Prostate gland (tissue), 2 donors: ENCODE measurements at regions not wholly inside any gene's neighbourhood (a gene's known extent, or its start where the extent isn't known, plus 50 kb on each side); places are given as distances from the start of the nearest gene placed in this dataset.

ENCODE experiments used
- DNase-seq: peaks from one replicate; pipeline ENCODE4 v3.0.0-alpha.2; 2019; ENCODE audit warnings: low spot score
- H3K27ac ChIP-seq, 2 donors: fragments of 200-600 bp; sonication (generic); 2 replicates each; pipeline ENCODE4 v1.5.1; 2017 to 2019
- H3K27me3 ChIP-seq: fragments of 200-600 bp; sonication (generic); replicated peaks from 2 replicates; pipeline ENCODE4 v1.5.1; 2019; ENCODE audit not compliant: insufficient read depth
- H3K36me3 ChIP-seq, 2 donors: fragments of 200-600 bp; sonication (generic); 1 replicate in 1 of 2; 2 replicates in 1 of 2; pipeline versions ENCODE4 v1.5.1 to v1.8.1; 2017 to 2019
- H3K4me1 ChIP-seq: fragments of 200-600 bp; sonication (generic); replicated peaks from 2 replicates; pipeline ENCODE4 v1.5.1; 2019
- H3K4me3 ChIP-seq, 2 donors: fragments of 200-600 bp; sonication (generic); 2 replicates each; pipeline ENCODE4 v1.5.1; 2017 to 2019
- H3K9me3 ChIP-seq: fragments of 200-600 bp; sonication (generic); 2 replicates; pipeline ENCODE4 v1.5.1; 2017
- POLR2A ChIP-seq: fragments of 450-650 bp; IDR thresholded peaks from one replicate; pipeline ENCODE4 v1.6.1; 2016; ENCODE audit warnings: antibody characterized with exemption, mild to moderate bottlenecking
- POLR2AphosphoS5 ChIP-seq: sonication (generic); formaldehyde crosslinking; IDR thresholded peaks from one replicate; pipeline ENCODE4 v1.6.1; 2017; ENCODE audit warnings: antibody characterized with exemption
- WGBS: methylation state at CpG from one replicate; pipeline ENCODE4 v1.1.5; 2018; 5-methylcytosine and 5-hydroxymethylcytosine counted together
- intact Hi-C: fragments of 100-400 bp; cut with DNase I; formaldehyde crosslinking; loops from one replicate; pipeline ENCODE4 v1.14.2; 2022
- TF ChIP-seq, protein P1 (sequence below), 4 experiments: fragments of 200-600 bp in 2 of 4; fragments of 450-650 bp in 2 of 4; sonication (generic) in 2 of 4; IDR thresholded peaks; 1 replicate in 3 of 4; 2 replicates in 1 of 4; pipeline ENCODE4 v1.5.1; 2016 to 2019; ENCODE audit warnings: antibody characterized with exemption in 4 of 4, mild to moderate bottlenecking in 2 of 4, moderate library complexity in 2 of 4

- 66% methylated on average over 5 of the region's 5 CpGs for WGBS
- no peak overlapping the region for H3K4me3 ChIP-seq
- no peak overlapping the region for H3K27ac ChIP-seq
- intact Hi-C loops = no loop called here
- no peak for TF ChIP-seq POLR2A
- no peak for TF ChIP-seq POLR2AphosphoS5
- TF ChIP-seq, protein P1, sequence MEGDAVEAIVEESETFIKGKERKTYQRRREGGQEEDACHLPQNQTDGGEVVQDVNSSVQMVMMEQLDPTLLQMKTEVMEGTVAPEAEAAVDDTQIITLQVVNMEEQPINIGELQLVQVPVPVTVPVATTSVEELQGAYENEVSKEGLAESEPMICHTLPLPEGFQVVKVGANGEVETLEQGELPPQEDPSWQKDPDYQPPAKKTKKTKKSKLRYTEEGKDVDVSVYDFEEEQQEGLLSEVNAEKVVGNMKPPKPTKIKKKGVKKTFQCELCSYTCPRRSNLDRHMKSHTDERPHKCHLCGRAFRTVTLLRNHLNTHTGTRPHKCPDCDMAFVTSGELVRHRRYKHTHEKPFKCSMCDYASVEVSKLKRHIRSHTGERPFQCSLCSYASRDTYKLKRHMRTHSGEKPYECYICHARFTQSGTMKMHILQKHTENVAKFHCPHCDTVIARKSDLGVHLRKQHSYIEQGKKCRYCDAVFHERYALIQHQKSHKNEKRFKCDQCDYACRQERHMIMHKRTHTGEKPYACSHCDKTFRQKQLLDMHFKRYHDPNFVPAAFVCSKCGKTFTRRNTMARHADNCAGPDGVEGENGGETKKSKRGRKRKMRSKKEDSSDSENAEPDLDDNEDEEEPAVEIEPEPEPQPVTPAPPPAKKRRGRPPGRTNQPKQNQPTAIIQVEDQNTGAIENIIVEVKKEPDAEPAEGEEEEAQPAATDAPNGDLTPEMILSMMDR (IDR thresholded peaks at IDR 0.05) = no peak
- H3K27me3 ChIP-seq = no peaks in the 10 kb centered on the region
- no peaks in the 10 kb centered on the region for H3K4me1 ChIP-seq
- no peaks in the 10 kb centered on the region for H3K9me3 ChIP-seq
- DNase-seq = no peak
- H3K36me3 ChIP-seq = no peaks in the 10 kb centered on the region
These were observed 294.6 kb downstream of the LRATD1 start for GRCh38 chr2:14927021-14927564.

DNA sequence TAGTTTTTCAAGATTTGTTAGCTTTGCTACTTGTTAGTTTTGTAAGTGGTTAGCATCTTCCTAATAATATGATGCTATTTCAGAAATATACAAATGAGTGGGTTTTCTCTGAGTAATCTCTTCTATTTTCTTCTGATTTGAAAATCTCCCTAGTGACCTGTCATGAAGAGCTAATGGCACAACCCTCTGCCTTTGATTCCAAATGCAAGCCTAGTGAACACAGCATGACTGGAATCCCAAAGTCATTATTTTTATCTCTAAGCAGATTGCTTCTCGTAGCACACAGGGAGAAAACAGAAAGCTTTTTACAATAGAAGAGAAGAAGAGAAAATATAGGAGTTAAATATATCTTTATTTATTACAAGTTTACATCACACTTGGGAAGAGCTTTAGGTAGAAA is 295.5 kb downstream of the LRATD1 start:
- no peak for DNase-seq
- Histone ChIP-seq H3K36me3 (no peaks in the 10 kb centered on the region), H3K9me3 (no peaks in the 10 kb centered on the region), H3K4me3 (no peak overlapping the region), H3K4me1 (no peaks in the 10 kb centered on the region), H3K27ac (no peak overlapping the region), H3K27me3 (no peaks in the 10 kb centered on the region)
- intact Hi-C loops = no loop called here
- TF ChIP-seq POLR2A (no peak), POLR2AphosphoS5 (no peak)
- 70% methylated on average over 1 of the region's 1 CpG for WGBS

DNA sequence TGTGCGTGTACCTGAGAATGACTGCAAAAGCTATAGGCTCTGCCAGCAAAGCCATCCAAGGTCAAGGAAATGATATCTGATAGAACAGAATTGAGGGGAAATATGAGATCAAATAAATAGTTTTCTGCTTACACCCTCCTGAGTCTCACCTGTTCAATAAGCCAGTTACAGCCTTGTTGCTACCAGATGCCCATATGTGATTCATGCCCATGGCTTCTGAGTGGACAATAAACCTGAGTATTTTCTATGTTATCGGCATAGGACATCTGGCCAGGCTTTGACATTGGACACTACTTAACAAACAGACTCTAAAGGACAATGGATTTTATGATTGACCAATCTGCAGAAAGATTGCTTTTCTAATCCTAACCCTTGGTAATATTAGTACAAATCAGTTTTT is 297.9 kb downstream of the LRATD1 start:
- Histone ChIP-seq H3K4me1 (no peaks in the 10 kb centered on the region), H3K36me3 (no peaks in the 10 kb centered on the region), H3K27me3 (no peaks in the 10 kb centered on the region), H3K4me3 (no peak overlapping the region), H3K27ac (no peak overlapping the region), H3K9me3 (no peaks in the 10 kb centered on the region)
- TF ChIP-seq, protein P1 (IDR thresholded peaks at IDR 0.05) = no peak
- TF ChIP-seq POLR2AphosphoS5 (no peak), POLR2A (no peak)
- 98% methylated on average over 2 of the region's 2 CpGs for WGBS
- no peak for DNase-seq
- intact Hi-C loops = no loop called here

- Histone ChIP-seq H3K4me1 (no peaks in the 10 kb centered on the region), H3K9me3 (no peaks in the 10 kb centered on the region), H3K27ac (no peak overlapping the region), H3K4me3 (no peak overlapping the region), H3K27me3 (no peaks in the 10 kb centered on the region), H3K36me3 (no peaks in the 10 kb centered on the region)
- TF ChIP-seq POLR2AphosphoS5 (no peak), POLR2A (no peak)
- TF ChIP-seq, protein P1 (IDR thresholded peaks at IDR 0.05) = no peak
- DNase-seq = no peak
- intact Hi-C loops = no loop called here
These were observed 299.8 kb downstream of the LRATD1 start for GRCh38 chr2:14932285-14932684.

DNA sequence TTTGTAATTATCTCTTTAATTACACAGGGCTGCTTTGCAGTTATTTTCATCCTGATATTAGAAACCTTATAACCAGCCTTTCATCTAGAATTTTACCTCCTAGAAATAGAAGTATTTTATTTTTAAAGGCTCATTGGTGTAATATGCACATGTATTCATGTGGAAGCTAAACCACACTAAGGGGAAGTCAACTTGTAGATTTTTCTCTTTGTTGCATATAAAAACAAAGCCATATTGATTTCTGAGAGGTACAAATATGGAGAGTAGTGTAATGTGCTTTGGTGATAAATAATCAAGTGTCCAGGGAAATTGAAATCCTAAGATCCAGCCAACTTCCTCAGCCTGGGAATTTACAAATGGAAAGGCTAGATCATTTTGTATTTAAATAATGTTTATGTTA is 301.2 kb downstream of the LRATD1 start:
- no peak for TF ChIP-seq POLR2AphosphoS5
- TF ChIP-seq, protein P1 (IDR thresholded peaks at IDR 0.05) = no peak
- no peak for TF ChIP-seq POLR2A
- H3K27ac ChIP-seq = no peak overlapping the region
- intact Hi-C loops = no loop called here
- H3K36me3 ChIP-seq = no peaks in the 10 kb centered on the region
- H3K27me3 ChIP-seq = no peaks in the 10 kb centered on the region
- no peak overlapping the region for H3K4me3 ChIP-seq
- DNase-seq = no peak
- no peaks in the 10 kb centered on the region for H3K4me1 ChIP-seq
- H3K9me3 ChIP-seq = no peaks in the 10 kb centered on the region
